PC-3 (cell line): ENCODE measurements at regions not wholly inside any gene's neighbourhood (a gene's known extent, or its start where the extent isn't known, plus 50 kb on each side); places are given as distances from the start of the nearest gene placed in this dataset.

ENCODE experiments used
- EZH2 ChIP-seq: fragments of 300-600 bp; sonication (generic); IDR thresholded peaks from one replicate; pipeline ENCODE4 v1.6.1; 2017; ENCODE audit warnings: antibody characterized with exemption, mild to moderate bottlenecking, low read length; ENCODE audit not compliant: unreplicated experiment
- EZH2phosphoT487 ChIP-seq: fragments of 300-600 bp; sonication (generic); IDR thresholded peaks from 2 replicates; pipeline ENCODE4 v1.6.1; 2018; ENCODE audit warnings: mild to moderate bottlenecking, antibody characterized with exemption, low read length, borderline replicate concordance
- TF ChIP-seq, protein P1 (sequence below): fragments of 300-600 bp; sonication (generic); conservative IDR thresholded peaks from 2 replicates; pipeline ENCODE4 v1.5.1; 2017; ENCODE audit warnings: antibody characterized with exemption, low read depth, mild to moderate bottlenecking, low read length

DNA sequence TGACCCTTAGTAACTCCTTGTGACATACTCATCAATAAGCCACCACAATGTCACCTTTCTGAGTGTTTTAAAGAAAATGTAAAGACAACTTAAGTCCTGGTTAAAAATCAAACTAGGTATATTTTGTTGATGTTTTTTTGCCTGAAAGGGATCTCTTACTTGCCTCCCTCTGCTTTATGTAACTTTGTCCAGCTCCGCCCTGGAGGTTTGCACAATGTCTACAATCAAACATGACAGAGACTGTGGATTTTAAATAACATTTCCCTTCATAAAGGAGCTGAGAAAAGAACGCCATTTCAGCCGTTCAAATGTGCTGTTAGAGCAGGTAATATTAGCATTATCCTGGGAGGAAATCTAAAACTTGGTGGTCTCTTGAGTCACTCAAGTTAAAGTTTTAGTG lies 613.9 kb downstream of the SOX5 start:
- no peak for TF ChIP-seq EZH2
- TF ChIP-seq, protein P1, sequence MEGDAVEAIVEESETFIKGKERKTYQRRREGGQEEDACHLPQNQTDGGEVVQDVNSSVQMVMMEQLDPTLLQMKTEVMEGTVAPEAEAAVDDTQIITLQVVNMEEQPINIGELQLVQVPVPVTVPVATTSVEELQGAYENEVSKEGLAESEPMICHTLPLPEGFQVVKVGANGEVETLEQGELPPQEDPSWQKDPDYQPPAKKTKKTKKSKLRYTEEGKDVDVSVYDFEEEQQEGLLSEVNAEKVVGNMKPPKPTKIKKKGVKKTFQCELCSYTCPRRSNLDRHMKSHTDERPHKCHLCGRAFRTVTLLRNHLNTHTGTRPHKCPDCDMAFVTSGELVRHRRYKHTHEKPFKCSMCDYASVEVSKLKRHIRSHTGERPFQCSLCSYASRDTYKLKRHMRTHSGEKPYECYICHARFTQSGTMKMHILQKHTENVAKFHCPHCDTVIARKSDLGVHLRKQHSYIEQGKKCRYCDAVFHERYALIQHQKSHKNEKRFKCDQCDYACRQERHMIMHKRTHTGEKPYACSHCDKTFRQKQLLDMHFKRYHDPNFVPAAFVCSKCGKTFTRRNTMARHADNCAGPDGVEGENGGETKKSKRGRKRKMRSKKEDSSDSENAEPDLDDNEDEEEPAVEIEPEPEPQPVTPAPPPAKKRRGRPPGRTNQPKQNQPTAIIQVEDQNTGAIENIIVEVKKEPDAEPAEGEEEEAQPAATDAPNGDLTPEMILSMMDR, result no peak
- TF ChIP-seq EZH2phosphoT487, result no peak
